Heart right ventricle (tissue), 16 donors: ENCODE measurements at regions not wholly inside any gene's neighbourhood (a gene's known extent, or its start where the extent isn't known, plus 50 kb on each side); places are given as distances from the start of the nearest gene placed in this dataset.

Experiments used
- ATAC-seq, 8 donors: fragments of 200-7000 bp; cut with Tn5 transposase; one replicate each; pipeline ENCODE4 v1.9.1; 2020; ENCODE audit warnings: mild to moderate bottlenecking in 8 of 8, moderate library complexity in 8 of 8, moderate number of reproducible peaks in 1 of 8
- DNase-seq, 2 donors: peaks; one replicate each; pipeline ENCODE4 v3.0.0-alpha.2; 2020
- H3K27ac ChIP-seq, 10 donors: fragments of 200-600 bp; sonication (generic) in 2 of 10; one replicate each; pipeline versions ENCODE4 v1.5.0 to v1.8.0; 2020 to 2022; ENCODE audit warnings: mild to moderate bottlenecking in 3 of 10
- H3K27me3 ChIP-seq, 7 donors: fragments of 200-600 bp; one replicate each; pipeline ENCODE4 v1.8.0; 2021 to 2022; ENCODE audit warnings: mild to moderate bottlenecking in 2 of 7
- H3K36me3 ChIP-seq, 9 donors: fragments of 200-600 bp; sonication (generic) in 1 of 9; one replicate each; pipeline versions ENCODE4 v1.5.0 to v1.8.0; 2020 to 2022; ENCODE audit warnings: mild to moderate bottlenecking in 2 of 9
- H3K4me1 ChIP-seq, 9 donors: fragments of 200-600 bp; sonication (generic) in 1 of 9; one replicate each; pipeline versions ENCODE4 v1.5.0 to v1.8.0; 2020 to 2022; ENCODE audit warnings: mild to moderate bottlenecking in 4 of 9
- H3K4me3 ChIP-seq, 10 donors: fragments of 200-600 bp; sonication (generic) in 2 of 10; one replicate each; pipeline versions ENCODE4 v1.5.0 to v1.8.0; 2020 to 2022; ENCODE audit warnings: mild to moderate bottlenecking in 7 of 10, moderate library complexity in 2 of 10
- H3K9me3 ChIP-seq, 11 donors: fragments of 200-600 bp in 10 of 11; sonication (generic) in 2 of 11; one replicate each; pipeline versions ENCODE4 v1.5.0 to v1.8.0; 2013 to 2022; ENCODE audit warnings: mild to moderate bottlenecking in 2 of 11, control low read depth in 1 of 11, moderate library complexity in 1 of 11
- CTCF ChIP-seq, 9 donors: fragments of 200-600 bp; sonication (generic) in 2 of 9; IDR thresholded peaks; one replicate each; pipeline versions ENCODE4 v1.5.0 to v1.8.0; 2021 to 2022; ENCODE audit warnings: antibody characterized with exemption in 9 of 9, mild to moderate bottlenecking in 5 of 9, moderate library complexity in 1 of 9
- WGBS, 2 donors: extraction: QIAGEN DNeasy Blood & Tissue Kit; methylation state at CpG; one replicate each; pipeline ENCODE4 v1.1.7; 2013; ENCODE audit warnings: inconsistent platforms in 1 of 2; 5-methylcytosine and 5-hydroxymethylcytosine counted together
- intact Hi-C, 10 donors: fragments of 100-400 bp; cut with DNase I; formaldehyde crosslinking; loops; one replicate each; pipeline versions ENCODE4 v1.11.1 to v1.14.2; 2022
- donor health status: Arrhythmogenic right ventricular cardiomyopathy.
- donor health status: ischemic (EF 13 %, LVEDD 7.1; RV severe dilation, severe dysfunction).
- donor health status: healthy with polysubstance abuse.
- donor health status: DM: no; HTN: yes; CAD: no.
- donor health status: DM: no; HTN: no; CAD: no.
- donor health status: ischemic (EF 25% LVEDD 6.9; RV normal size, moderate dysfunction).
- donor health status: ischemic (EF 25% LVEDD 5.7; RV mildly dilated, moderate dysfunction).
- donor health status: healthy.
- donor health status: DM: yes; HTN: yes; CAD: no.
- donor health status: Ischemic cardiomyopathy.
- donor health status: ischemic (EF 35%, LVEDD 5.7; RV mildly dilated, moderate dysfunction).
- donor health status: nonischemic (EF 11% LVEDD 7.7; RV severe dilation, severe dysfunction).
- donor health status: DM: yes; HTN: yes; CAD: no.
- donor health status: PGD.
- donor health status: ischemic (EF 29% LVEDD 5.4; RV normal size, mild dysfunction).
- donor health status: nonischemic (EF 23%, LVEDD 6.1; RV moderate dilation, normal function).

DNA sequence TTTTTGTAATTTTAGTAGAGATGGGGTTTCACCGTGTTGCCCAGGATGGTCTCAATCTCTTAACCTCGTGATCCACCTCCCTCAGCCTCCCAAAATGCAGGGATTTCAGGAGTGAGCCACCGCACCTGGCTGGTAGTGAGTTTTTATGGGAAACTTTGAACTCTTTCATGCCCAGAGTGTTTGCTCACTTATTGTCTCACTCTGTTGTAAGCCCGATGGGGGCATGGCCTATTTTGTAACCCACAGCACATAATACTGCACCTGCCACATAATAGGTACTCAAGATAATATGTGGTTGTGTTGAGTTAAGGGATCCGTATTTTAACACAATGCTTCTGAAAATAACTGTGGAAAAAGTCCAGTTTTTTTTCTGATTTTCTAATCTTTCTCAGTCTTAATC, 109.6 kb upstream of the GIMD1 start:
- TF ChIP-seq CTCF (IDR thresholded peaks at IDR 0.05) = no peak
- Histone ChIP-seq H3K9me3 (peaks cover 0 to 5% (median 0%) of the 10 kb centered on the region in 11 donors), H3K4me3 (no peak overlapping the region), H3K27ac (no peak overlapping the region), H3K36me3 (no peaks in the 10 kb centered on the region), H3K4me1 (no peaks in the 10 kb centered on the region), H3K27me3 (peaks cover 0 to 3% (median 0%) of the 10 kb centered on the region in 7 donors)
- no peak for DNase-seq
- WGBS, 2 donors = 77 to 83% methylated on average over 5 of the region's 5 CpGs
- ATAC-seq = no peak
- intact Hi-C loops = no loop called here

GRCh38 chr4:106476741-106477140, 108.2 kb upstream of the GIMD1 start:
- DNase-seq = no peak

DNA sequence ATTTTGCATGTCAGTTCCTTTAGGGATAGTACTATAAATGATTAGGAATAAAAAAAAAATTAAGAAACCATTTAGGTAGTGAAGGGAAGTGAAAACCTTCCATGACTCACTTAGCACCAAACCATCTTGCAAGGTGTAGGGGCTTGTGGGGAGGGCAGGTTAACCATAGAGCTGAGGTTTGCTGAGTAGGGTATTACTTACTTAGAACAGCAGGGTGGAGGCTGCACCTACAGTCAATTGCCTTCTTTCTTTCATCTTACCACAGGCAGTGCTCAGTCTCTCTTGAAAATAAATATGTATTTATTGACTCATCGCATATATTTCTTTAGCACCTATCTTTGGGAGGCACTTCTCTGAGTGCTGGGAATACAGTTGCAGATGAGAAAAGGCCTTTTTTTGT, 104.9 kb upstream of the GIMD1 start:
- TF ChIP-seq CTCF (IDR thresholded peaks at IDR 0.05) = no peak
- intact Hi-C loops = no loop called here
- WGBS, 2 donors = 95 to 98% methylated on average over 1 of the region's 1 CpG
- Histone ChIP-seq H3K27me3 (peaks cover 0 to 9% (median 0%) of the 10 kb centered on the region in 7 donors), H3K4me3 (no peak overlapping the region), H3K9me3 (no peaks in the 10 kb centered on the region), H3K4me1 (no peaks in the 10 kb centered on the region), H3K27ac (no peak overlapping the region), H3K36me3 (no peaks in the 10 kb centered on the region)
- no peak for ATAC-seq
- no peak for DNase-seq

More at GRCh38 chr4:106476741-106477140, 108.2 kb upstream of the GIMD1 start:
- TF ChIP-seq CTCF (IDR thresholded peaks at IDR 0.05) = no peak
- H3K9me3 ChIP-seq = no peaks in the 10 kb centered on the region
- H3K27me3 ChIP-seq = peaks cover 0 to 3% (median 0%) of the 10 kb centered on the region in 7 donors
- no peak overlapping the region for H3K27ac ChIP-seq
- intact Hi-C loops = no loop called here
- H3K36me3 ChIP-seq = no peaks in the 10 kb centered on the region
- WGBS, 2 donors = 21 to 37% methylated on average over 1 of the region's 1 CpG
- no peak overlapping the region for H3K4me3 ChIP-seq
- no peaks in the 10 kb centered on the region for H3K4me1 ChIP-seq
- no peak for ATAC-seq

GRCh38 chr4:106471151-106471550, 102.6 kb upstream of the GIMD1 start:
- WGBS, 2 donors = 78 to 82% methylated on average over 7 of the region's 7 CpGs
- ATAC-seq = no peak
- no peaks in the 10 kb centered on the region for H3K4me1 ChIP-seq
- H3K9me3 ChIP-seq = no peaks in the 10 kb centered on the region
- intact Hi-C loops = no loop called here
- no peaks in the 10 kb centered on the region for H3K36me3 ChIP-seq
- no peak for DNase-seq
- H3K27me3 ChIP-seq = peaks cover 0 to 9% (median 0%) of the 10 kb centered on the region in 7 donors
- TF ChIP-seq CTCF (IDR thresholded peaks at IDR 0.05) = no peak
- no peak overlapping the region for H3K4me3 ChIP-seq
- H3K27ac ChIP-seq = no peak overlapping the region
